Lower leg skin (tissue), 3 donors: ENCODE measurements at regions not wholly inside any gene's neighbourhood (a gene's known extent, or its start where the extent isn't known, plus 50 kb on each side); places are given as distances from the start of the nearest gene placed in this dataset.

Experiments used
- POLR2A ChIP-seq, 2 donors: fragments of 450-650 bp; IDR thresholded peaks; one replicate each; pipeline ENCODE4 v1.6.1; 2016 to 2017; ENCODE audit warnings: antibody characterized with exemption in 2 of 2, mild to moderate bottlenecking in 1 of 2, moderate library complexity in 1 of 2
- TF ChIP-seq, protein P1 (sequence below), 3 donors: fragments of 450-650 bp; IDR thresholded peaks; one replicate each; pipeline ENCODE4 v1.5.1; 2016; ENCODE audit warnings: antibody characterized with exemption in 3 of 3, mild to moderate bottlenecking in 3 of 3, moderate library complexity in 2 of 3

GRCh38 chr1:82703951-82704350 is 903.2 kb downstream of the ADGRL2 start:
- TF ChIP-seq, protein P1, sequence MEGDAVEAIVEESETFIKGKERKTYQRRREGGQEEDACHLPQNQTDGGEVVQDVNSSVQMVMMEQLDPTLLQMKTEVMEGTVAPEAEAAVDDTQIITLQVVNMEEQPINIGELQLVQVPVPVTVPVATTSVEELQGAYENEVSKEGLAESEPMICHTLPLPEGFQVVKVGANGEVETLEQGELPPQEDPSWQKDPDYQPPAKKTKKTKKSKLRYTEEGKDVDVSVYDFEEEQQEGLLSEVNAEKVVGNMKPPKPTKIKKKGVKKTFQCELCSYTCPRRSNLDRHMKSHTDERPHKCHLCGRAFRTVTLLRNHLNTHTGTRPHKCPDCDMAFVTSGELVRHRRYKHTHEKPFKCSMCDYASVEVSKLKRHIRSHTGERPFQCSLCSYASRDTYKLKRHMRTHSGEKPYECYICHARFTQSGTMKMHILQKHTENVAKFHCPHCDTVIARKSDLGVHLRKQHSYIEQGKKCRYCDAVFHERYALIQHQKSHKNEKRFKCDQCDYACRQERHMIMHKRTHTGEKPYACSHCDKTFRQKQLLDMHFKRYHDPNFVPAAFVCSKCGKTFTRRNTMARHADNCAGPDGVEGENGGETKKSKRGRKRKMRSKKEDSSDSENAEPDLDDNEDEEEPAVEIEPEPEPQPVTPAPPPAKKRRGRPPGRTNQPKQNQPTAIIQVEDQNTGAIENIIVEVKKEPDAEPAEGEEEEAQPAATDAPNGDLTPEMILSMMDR (IDR thresholded peaks at IDR 0.05), result no peak
- no peak for TF ChIP-seq POLR2A (IDR thresholded peaks at IDR 0.05)
